GM12872 (cell line): ENCODE measurements at regions not wholly inside any gene's neighbourhood (a gene's known extent, or its start where the extent isn't known, plus 50 kb on each side); places are given as distances from the start of the nearest gene placed in this dataset.
A peak's percentile ranks its signal among the peaks of the same experiment; 100 is the strongest.

Experiments
- TF ChIP-seq, protein P1 (sequence below): IDR thresholded peaks from 3 replicates; pipeline ENCODE4 v1.5.1; 2011; ENCODE audit warnings: low read depth, mild to moderate bottlenecking, low read length, moderate library complexity; ENCODE audit not compliant: insufficient read depth

GRCh38 chr2:64325477-64325851, 128.5 kb upstream of the LGALSL start:
- TF ChIP-seq, protein P1, sequence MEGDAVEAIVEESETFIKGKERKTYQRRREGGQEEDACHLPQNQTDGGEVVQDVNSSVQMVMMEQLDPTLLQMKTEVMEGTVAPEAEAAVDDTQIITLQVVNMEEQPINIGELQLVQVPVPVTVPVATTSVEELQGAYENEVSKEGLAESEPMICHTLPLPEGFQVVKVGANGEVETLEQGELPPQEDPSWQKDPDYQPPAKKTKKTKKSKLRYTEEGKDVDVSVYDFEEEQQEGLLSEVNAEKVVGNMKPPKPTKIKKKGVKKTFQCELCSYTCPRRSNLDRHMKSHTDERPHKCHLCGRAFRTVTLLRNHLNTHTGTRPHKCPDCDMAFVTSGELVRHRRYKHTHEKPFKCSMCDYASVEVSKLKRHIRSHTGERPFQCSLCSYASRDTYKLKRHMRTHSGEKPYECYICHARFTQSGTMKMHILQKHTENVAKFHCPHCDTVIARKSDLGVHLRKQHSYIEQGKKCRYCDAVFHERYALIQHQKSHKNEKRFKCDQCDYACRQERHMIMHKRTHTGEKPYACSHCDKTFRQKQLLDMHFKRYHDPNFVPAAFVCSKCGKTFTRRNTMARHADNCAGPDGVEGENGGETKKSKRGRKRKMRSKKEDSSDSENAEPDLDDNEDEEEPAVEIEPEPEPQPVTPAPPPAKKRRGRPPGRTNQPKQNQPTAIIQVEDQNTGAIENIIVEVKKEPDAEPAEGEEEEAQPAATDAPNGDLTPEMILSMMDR: no peak

DNA sequence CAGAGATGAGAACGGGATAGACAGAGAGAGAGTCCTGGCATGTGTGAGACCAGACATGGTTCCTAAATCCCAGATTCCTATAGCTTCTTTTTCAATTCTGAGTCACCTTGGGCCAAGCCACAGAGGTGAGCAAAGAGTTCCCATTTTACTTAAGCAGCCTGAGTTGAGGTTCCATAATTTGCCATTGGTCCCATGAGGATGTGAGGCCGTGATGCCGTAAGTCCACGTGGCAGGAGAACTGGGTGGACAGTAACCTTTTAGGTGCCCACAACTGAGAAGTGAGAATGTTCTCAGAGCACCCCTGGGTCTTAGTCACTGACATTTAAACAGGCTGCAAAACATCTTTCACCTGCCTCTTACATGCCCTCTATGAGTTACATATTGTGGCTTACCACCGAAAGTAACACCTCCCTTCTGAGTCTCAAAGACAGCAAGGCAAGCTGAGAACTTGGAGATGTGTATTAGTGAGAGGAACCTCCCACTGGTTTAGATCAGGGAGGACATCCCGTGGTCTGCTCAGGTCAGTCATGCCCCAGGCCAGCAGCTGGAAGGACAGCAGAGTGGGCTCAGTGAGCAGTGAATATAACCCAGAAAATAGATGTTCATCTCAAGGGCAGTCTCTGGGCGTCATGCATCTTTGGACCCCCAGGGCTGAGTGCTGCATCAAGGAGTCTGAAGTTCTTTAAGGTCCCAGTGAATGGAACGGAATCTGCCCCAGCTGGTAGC, 127.9 kb upstream of the LGALSL start:
- TF ChIP-seq, protein P1: 0 out of 3 replicates have a peak, but pooled peaks have one; percentile 17

DNA sequence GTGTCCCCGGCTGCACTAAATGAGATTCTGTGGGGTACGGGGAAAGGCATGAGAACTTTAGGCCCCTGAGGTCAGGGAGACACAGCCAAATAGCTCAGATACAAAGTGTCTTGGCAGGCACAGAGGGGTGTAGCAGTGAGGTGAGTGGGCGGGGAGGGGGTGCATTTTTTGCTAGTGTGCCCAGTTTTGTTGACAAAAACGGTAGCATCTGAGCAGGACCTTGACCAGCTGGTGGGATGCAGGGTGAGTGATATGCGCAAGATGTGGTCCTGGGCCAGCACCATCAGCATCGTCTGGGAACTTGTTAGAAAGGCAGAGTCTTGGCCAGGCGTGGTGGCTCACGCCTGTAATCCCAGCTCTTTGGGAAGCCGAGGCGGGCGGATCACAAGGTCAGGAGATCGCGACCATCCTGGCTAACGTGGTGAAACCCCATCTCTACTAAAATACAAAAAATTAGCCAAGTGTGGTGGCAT, 127.3 kb upstream of the LGALSL start:
- TF ChIP-seq, protein P1: no peak

GRCh38 chr2:64327129-64327509, 126.8 kb upstream of the LGALSL start:
- TF ChIP-seq, protein P1: no peak

DNA sequence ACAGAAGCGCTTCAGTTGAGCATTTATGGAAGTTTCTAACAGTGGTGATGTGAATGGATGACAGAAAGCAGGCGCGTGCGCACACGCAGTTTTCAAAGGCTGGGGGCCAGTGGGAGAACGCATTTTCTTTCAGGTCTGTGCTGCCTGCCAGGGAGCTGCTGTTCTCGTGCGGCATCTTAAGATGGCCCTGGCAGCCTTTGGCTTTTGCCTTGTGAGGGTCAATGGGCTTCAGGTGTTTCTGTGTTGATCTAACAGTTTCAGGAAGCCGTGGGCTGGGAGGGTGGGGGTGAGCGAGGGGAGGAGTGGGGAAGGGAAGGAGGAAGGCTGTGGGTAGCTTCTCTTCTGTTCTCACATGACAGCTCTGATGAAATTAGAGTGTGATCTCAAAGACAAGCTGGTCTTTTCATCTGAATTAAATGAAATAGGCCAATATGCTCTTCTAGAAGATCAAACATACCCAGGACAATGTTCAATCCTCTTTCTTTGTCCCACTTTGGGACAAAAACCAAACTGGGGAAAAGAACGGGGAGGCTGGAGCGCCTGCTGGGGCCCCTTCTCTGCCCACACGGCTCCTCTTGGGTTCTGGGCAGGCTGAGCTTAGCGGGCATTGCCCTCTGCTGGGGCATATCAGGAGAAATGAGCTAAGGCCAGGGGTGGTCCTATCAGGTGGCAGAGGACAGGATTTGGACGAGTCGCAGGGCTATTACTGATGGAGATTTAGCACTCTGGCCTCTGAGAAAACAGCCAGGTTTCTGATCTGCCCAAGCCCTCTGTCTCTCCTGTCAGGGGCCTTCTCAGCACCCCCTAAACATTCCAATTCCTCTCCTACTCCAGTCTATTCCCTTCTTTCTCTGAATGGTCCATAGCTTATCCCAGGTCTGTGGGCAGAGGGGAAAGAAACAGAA, 126.2 kb upstream of the LGALSL start:
- TF ChIP-seq, protein P1: peak; percentile 67

DNA sequence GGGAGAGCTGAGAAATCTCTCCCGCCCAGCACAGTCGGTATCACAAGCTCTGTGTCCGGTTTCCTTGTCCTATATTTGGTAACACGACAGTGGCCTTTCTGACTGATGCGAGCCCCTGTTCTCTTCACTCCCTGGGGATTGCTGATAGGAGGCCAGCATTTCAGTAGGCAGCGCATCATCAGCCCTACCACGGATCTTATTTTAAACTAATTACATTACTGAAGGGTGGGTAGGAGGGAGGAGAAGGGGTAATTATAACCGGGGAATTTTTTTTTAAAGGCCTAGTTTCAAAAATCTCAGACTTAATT, 125.6 kb upstream of the LGALSL start:
- TF ChIP-seq, protein P1: no peak

GRCh38 chr2:64328756-64329155, 125.2 kb upstream of the LGALSL start:
- TF ChIP-seq, protein P1: no peak
